OCI-LY3 (cell line): ENCODE measurements at regions not wholly inside any gene's neighbourhood (a gene's known extent, or its start where the extent isn't known, plus 50 kb on each side); places are given as distances from the start of the nearest gene placed in this dataset.

Source experiments
- CTCF ChIP-seq: fragments of 200-600, 300-600 bp; sonication (generic); IDR thresholded peaks from 2 replicates; pipeline ENCODE4 v1.5.1; 2014; ENCODE audit warnings: antibody characterized with exemption, low read length, low read depth
- EZH2phosphoT487 ChIP-seq: fragments of 200-600 bp; shearing (Covaris generic); IDR thresholded peaks from 2 replicates; pipeline ENCODE4 v1.6.1; 2018; ENCODE audit warnings: antibody characterized with exemption, mixed run types, low read depth

DNA sequence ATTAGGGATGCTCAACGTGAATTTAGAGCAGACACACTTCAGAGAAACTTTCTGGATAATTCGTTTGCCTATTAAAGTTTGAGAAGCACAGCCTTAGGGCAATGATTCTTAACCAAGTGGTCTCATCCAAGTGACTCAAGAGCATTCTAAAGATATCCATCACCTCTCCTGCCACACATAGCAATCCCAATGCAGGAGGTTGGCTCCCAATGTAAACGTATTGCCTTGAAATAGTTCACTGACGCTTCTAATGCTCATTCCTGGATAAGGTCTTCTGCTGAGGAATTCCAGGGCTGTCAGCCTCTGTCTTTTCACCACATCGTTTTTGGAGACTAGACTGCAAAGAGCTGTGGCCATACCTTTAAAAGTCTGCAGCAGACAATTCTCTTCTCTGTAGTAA is 279.8 kb upstream of the DACH1 start:
- TF ChIP-seq CTCF = no peak
- no peak for TF ChIP-seq EZH2phosphoT487
